Neural progenitor cell (in vitro differentiated cells): ENCODE measurements at regions not wholly inside any gene's neighbourhood (a gene's known extent, or its start where the extent isn't known, plus 50 kb on each side); places are given as distances from the start of the nearest gene placed in this dataset.

Source experiments
- DNase-seq: peaks from one replicate; pipeline ENCODE4 v3.0.0-alpha.2; 2016; ENCODE audit warnings: low spot score
- H2AFZ ChIP-seq: fragments of 200-600 bp; sonication (generic); replicated peaks from 2 replicates; pipeline ENCODE4 v1.6.1; 2016; ENCODE audit warnings: antibody characterized with exemption
- H3F3A ChIP-seq: fragments of 200-600 bp; sonication (generic); 2 replicates; pipeline ENCODE4 v1.6.1; 2016; ENCODE audit warnings: antibody characterized with exemption, low read depth
- H3K27ac ChIP-seq: fragments of 200-600 bp; sonication (generic); 2 replicates; pipeline ENCODE4 v1.5.1; 2016; ENCODE audit warnings: mild to moderate bottlenecking
- H3K27me3 ChIP-seq: fragments of 200-600 bp; sonication (generic); 2 replicates; pipeline ENCODE4 v1.6.1; 2016; ENCODE audit warnings: mild to moderate bottlenecking, moderate library complexity
- H3K36me3 ChIP-seq: fragments of 200-600 bp; sonication (generic); 2 replicates; pipeline ENCODE4 v1.5.1; 2016
- H3K4me1 ChIP-seq: fragments of 200-600 bp; sonication (generic); 2 replicates; pipeline ENCODE4 v1.6.1; 2016; ENCODE audit warnings: mixed run types
- H3K4me2 ChIP-seq: fragments of 200-600 bp; sonication (generic); 2 replicates; pipeline ENCODE4 v1.6.1; 2016
- H3K4me3 ChIP-seq: fragments of 200-600 bp; sonication (generic); 2 replicates; pipeline ENCODE4 v1.5.1; 2016
- H3K79me2 ChIP-seq: fragments of 200-600 bp; sonication (generic); 2 replicates; pipeline ENCODE4 v1.6.1; 2016; ENCODE audit warnings: low read depth
- H3K9ac ChIP-seq: fragments of 200-600 bp; sonication (generic); 2 replicates; pipeline ENCODE4 v1.6.1; 2016
- H3K9me3 ChIP-seq: fragments of 200-600 bp; sonication (generic); 2 replicates; pipeline ENCODE4 v1.5.1; 2016; ENCODE audit warnings: low read depth
- H4K20me1 ChIP-seq: fragments of 200-600 bp; sonication (generic); 2 replicates; pipeline ENCODE4 v1.6.1; 2016; ENCODE audit warnings: low read depth
- H3K27ac Mint-ChIP-seq: 3 replicates; pipeline ENCODE4 v1.8.0; 2021; ENCODE audit warnings: mixed read lengths
- H3K27me3 Mint-ChIP-seq: 2 replicates; pipeline ENCODE4 v1.8.0; 2022; ENCODE audit warnings: low read depth, mild to moderate bottlenecking, inconsistent platforms, moderate library complexity, mixed read lengths; ENCODE audit not compliant: insufficient read depth
- H3K36me3 Mint-ChIP-seq: 3 replicates; pipeline ENCODE4 v1.8.0; 2021; ENCODE audit warnings: mixed read lengths
- H3K4me1 Mint-ChIP-seq: 3 replicates; pipeline ENCODE4 v1.8.0; 2021; ENCODE audit warnings: mixed read lengths
- H3K4me3 Mint-ChIP-seq: 3 replicates; pipeline ENCODE4 v1.8.0; 2021; ENCODE audit warnings: mild to moderate bottlenecking, moderate library complexity, mixed read lengths
- H3K9me3 Mint-ChIP-seq: 3 replicates; pipeline ENCODE4 v1.8.0; 2020; ENCODE audit warnings: mixed read lengths
- CTCF ChIP-seq: fragments of 200-600 bp; sonication (generic); IDR thresholded peaks from 2 replicates; pipeline ENCODE4 v1.5.1; 2017; ENCODE audit warnings: antibody characterized with exemption, mild to moderate bottlenecking
- EZH2 ChIP-seq: fragments of 200-600 bp; sonication (generic); IDR thresholded peaks from 2 replicates; pipeline ENCODE4 v1.6.1; 2017; ENCODE audit warnings: antibody characterized with exemption, mild to moderate bottlenecking, moderate library complexity
- EZH2phosphoT487 ChIP-seq: fragments of 200-600 bp; sonication (generic); IDR thresholded peaks from 2 replicates; pipeline ENCODE4 v1.6.1; 2017; ENCODE audit warnings: antibody characterized with exemption

DNA sequence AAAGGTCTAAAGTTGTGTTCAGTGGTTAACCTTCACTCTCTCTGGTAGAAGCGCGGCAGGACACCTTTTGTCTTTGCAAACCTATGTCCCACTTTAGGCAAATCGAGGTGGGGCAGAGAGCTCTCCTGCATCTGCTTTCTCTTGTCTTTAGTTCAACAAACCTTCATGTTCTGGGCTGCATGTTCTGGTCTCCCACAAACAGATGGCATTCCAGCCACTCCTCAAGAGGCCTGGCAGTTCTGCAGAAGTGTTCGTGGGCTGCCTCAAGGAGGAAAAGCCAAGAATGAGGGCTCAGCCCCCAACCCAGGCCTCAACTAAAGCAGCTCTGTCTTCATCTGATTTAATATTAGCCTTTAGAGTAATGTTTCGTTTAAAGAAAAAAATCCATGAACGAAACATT, 82.2 kb downstream of the SOD2 start:
- Mint-ChIP-seq H3K9me3 (no peaks in the 10 kb centered on the region), H3K27me3 (peaks cover 4% of the 10 kb centered on the region), H3K27ac (no peak overlapping the region), H3K36me3 (no peaks in the 10 kb centered on the region), H3K4me1 (no peaks in the 10 kb centered on the region), H3K4me3 (no peak overlapping the region)
- H2AFZ ChIP-seq, result no peak overlapping the region
- no peaks in the 10 kb centered on the region for H3K79me2 ChIP-seq
- H3F3A ChIP-seq, result no peaks in the 10 kb centered on the region
- H4K20me1 ChIP-seq, result no peaks in the 10 kb centered on the region
- no peak overlapping the region for H3K4me2 ChIP-seq
- no peaks in the 10 kb centered on the region for H3K36me3 ChIP-seq
- no peak for TF ChIP-seq EZH2phosphoT487
- TF ChIP-seq EZH2, result no peak
- TF ChIP-seq CTCF, result no peak
- H3K27ac ChIP-seq, result no peak overlapping the region
- H3K4me3 ChIP-seq, result no peak overlapping the region
- no peaks in the 10 kb centered on the region for H3K9me3 ChIP-seq
- no peaks in the 10 kb centered on the region for H3K4me1 ChIP-seq
- DNase-seq, result no peak
- H3K9ac ChIP-seq, result no peak overlapping the region
- H3K27me3 ChIP-seq, result no peaks in the 10 kb centered on the region

GRCh38 chr6:159609652-159610178, 83.3 kb downstream of the SOD2 start:
- Histone ChIP-seq H3K27me3 (no peaks in the 10 kb centered on the region), H3K4me2 (no peak overlapping the region), H3F3A (no peaks in the 10 kb centered on the region), H3K9me3 (no peaks in the 10 kb centered on the region), H2AFZ (no peak overlapping the region), H4K20me1 (no peaks in the 10 kb centered on the region), H3K4me1 (no peaks in the 10 kb centered on the region), H3K4me3 (no peak overlapping the region), H3K79me2 (no peaks in the 10 kb centered on the region), H3K9ac (no peak overlapping the region), H3K27ac (no peak overlapping the region), H3K36me3 (no peaks in the 10 kb centered on the region)
- Mint-ChIP-seq H3K27ac (no peak overlapping the region), H3K4me1 (no peaks in the 10 kb centered on the region), H3K9me3 (no peaks in the 10 kb centered on the region), H3K36me3 (no peaks in the 10 kb centered on the region), H3K4me3 (no peak overlapping the region), H3K27me3 (peaks cover 4% of the 10 kb centered on the region)
- TF ChIP-seq EZH2phosphoT487, result no peak
- DNase-seq, result no peak

DNA sequence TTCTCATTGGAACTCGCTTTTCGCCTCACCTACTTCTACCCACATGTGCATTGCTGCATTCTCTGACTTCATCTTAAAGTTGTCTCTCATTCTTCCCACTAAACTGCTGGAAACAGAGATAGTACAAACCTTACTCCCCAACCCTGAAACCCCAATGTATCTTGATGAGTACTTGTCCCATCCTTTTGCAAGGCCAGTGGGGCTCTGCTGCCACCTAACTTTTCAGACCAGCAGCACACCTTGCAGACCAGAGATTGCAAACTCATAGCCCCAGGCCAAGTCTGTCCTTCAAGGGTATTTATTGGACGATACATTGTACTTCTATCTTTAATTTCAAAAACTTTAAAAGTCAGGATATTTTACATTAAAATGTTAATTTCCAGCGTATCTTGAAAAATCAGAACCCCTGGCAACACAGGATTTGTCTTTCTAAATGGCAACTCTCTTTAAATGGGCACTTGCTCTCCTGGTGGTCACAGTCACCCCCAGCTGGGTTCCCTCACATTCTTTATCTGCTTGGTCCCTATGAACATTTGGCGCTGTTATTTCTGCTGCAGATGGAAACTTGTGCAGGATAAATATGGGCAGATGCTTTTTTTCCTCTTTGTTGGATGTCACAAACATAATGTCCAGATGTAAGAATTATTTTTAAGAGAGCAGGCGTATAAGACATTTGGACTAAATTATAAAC, 83.9 kb downstream of the SOD2 start:
- Histone ChIP-seq H3K9me3 (no peaks in the 10 kb centered on the region), H3K27ac (no peak overlapping the region), H3K4me3 (no peak overlapping the region), H3K9ac (no peak overlapping the region), H3K79me2 (no peaks in the 10 kb centered on the region), H4K20me1 (no peaks in the 10 kb centered on the region), H2AFZ (no peak overlapping the region), H3K4me1 (no peaks in the 10 kb centered on the region), H3K4me2 (no peak overlapping the region), H3F3A (no peaks in the 10 kb centered on the region), H3K27me3 (no peaks in the 10 kb centered on the region), H3K36me3 (no peaks in the 10 kb centered on the region)
- H3K36me3 Mint-ChIP-seq, result no peaks in the 10 kb centered on the region
- peaks cover 4% of the 10 kb centered on the region for H3K27me3 Mint-ChIP-seq
- no peaks in the 10 kb centered on the region for H3K4me1 Mint-ChIP-seq
- peak; percentile 72 for TF ChIP-seq CTCF
- no peak for TF ChIP-seq EZH2
- H3K27ac Mint-ChIP-seq, result no peak overlapping the region
- peak; percentile 52 for DNase-seq
- no peak overlapping the region for H3K4me3 Mint-ChIP-seq
- H3K9me3 Mint-ChIP-seq, result no peaks in the 10 kb centered on the region

DNA sequence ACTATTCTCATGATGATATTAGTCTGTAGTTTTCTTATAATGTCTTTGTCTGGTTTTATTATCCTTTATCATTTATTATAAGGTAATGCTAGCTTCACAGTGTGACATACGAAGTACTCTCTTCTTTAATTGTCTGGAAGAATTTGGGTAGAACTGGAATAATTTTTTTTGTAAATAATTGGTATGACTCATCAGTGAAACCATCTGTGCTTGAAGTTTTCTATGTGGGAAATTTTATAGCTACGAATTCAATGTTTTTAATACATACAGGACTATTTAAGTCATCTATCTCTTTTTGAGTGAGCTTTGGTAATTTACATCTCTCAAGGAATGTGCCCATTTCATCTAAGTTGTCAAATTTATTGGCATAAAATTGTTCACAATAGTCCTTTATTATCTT, 86.3 kb downstream of the SOD2 start:
- Mint-ChIP-seq H3K27ac (no peak overlapping the region), H3K27me3 (peaks cover 2% of the 10 kb centered on the region), H3K4me3 (no peak overlapping the region), H3K36me3 (no peaks in the 10 kb centered on the region), H3K9me3 (peaks cover 2% of the 10 kb centered on the region), H3K4me1 (peaks cover under 1% of the 10 kb centered on the region)
- H3K27me3 ChIP-seq, result no peaks in the 10 kb centered on the region
- no peaks in the 10 kb centered on the region for H3F3A ChIP-seq
- no peak overlapping the region for H2AFZ ChIP-seq
- no peak overlapping the region for H3K27ac ChIP-seq
- no peak for TF ChIP-seq EZH2
- no peak for TF ChIP-seq EZH2phosphoT487
- no peaks in the 10 kb centered on the region for H3K79me2 ChIP-seq
- H3K9me3 ChIP-seq, result no peaks in the 10 kb centered on the region
- no peaks in the 10 kb centered on the region for H3K36me3 ChIP-seq
- DNase-seq, result no peak
- H3K4me2 ChIP-seq, result no peak overlapping the region
- H3K9ac ChIP-seq, result no peak overlapping the region
- H4K20me1 ChIP-seq, result no peaks in the 10 kb centered on the region
- no peaks in the 10 kb centered on the region for H3K4me1 ChIP-seq
- H3K4me3 ChIP-seq, result no peak overlapping the region
